A549 (cell line): ENCODE measurements at regions not wholly inside any gene's neighbourhood (a gene's known extent, or its start where the extent isn't known, plus 50 kb on each side); places are given as distances from the start of the nearest gene placed in this dataset.

Source experiments
- ATAC-seq, 2 experiments: fragments of 200-7000 bp in 1 of 2; fragments of >200 bp in 1 of 2; cut with Nextera tagmentation in 1 of 2; cut with Tn5 transposase in 1 of 2; 3 replicates each; pipeline versions ENCODE4 v1.8.0 to v1.9.1; 2018 to 2020; ENCODE audit warnings: mild to moderate bottlenecking in 1 of 2, moderate library complexity in 1 of 2
- CTCF ChIA-PET: fragments of 300-600 bp; sonication (Branson Sonifier 250); formaldehyde crosslinking; extraction: SDS; loops from one replicate; lab custom pipeline; 2021; ENCODE audit warnings: antibody characterized with exemption, inconsistent platforms; lab: Yijun Ruan, JAX
- POLR2A ChIA-PET: fragments of 350-600 bp; formaldehyde crosslinking; extraction: SDS; loops from one replicate; lab custom pipeline; 2021; ENCODE audit warnings: antibody characterized with exemption, inconsistent platforms; lab: Yijun Ruan, JAX
- DNase-seq, 2 experiments: peaks; one replicate each; pipeline versions ENCODE4 v3.0.0 to v3.0.0-alpha.2; 2011 to 2016; ENCODE audit warnings: low read depth in 1 of 2, low spot score in 1 of 2
- FAIRE-seq: peaks from 2 replicates; lab custom pipeline; 2011; peaks lifted over from hg19 to GRCh38; lab: Jason Lieb, UNC
- H3K27ac ChIP-seq, 2 experiments: fragments of >200 bp; sonication (Bioruptor Twin); formaldehyde crosslinking; 3 replicates each; pipeline ENCODE4 v1.5.1; 2016 to 2017
- H3K4me1 ChIP-seq: fragments of >200 bp; sonication (Bioruptor Twin); formaldehyde crosslinking; 3 replicates; pipeline ENCODE4 v1.6.1; 2016
- H3K4me2 ChIP-seq: fragments of >200 bp; sonication (Bioruptor Twin); formaldehyde crosslinking; 3 replicates; pipeline ENCODE4 v1.6.1; 2016
- H3K4me3 ChIP-seq: fragments of >200 bp; sonication (Bioruptor Twin); formaldehyde crosslinking; 3 replicates; pipeline ENCODE4 v1.5.1; 2016
- H3K9me3 ChIP-seq: fragments of >200 bp; sonication (Bioruptor Twin); formaldehyde crosslinking; 3 replicates; pipeline ENCODE4 v1.6.1; 2016
- ATOH8 ChIP-seq: fragments of 250-450 bp; sonication (Bioruptor Pico); IDR thresholded peaks from 2 replicates; pipeline ENCODE4 v1.5.0; 2020; ENCODE audit warnings: low read depth, mild to moderate bottlenecking, moderate library complexity
- BCL3 ChIP-seq: fragments of >200 bp; sonication (Bioruptor Twin); formaldehyde crosslinking; IDR thresholded peaks from 3 replicates; pipeline ENCODE4 v1.6.1; 2016
- CEBPB ChIP-seq, 2 experiments: fragments of >200 bp in 1 of 2; sonication (Bioruptor Twin) in 1 of 2; formaldehyde crosslinking in 1 of 2; IDR thresholded peaks; 2 replicates each; pipeline ENCODE4 v1.6.1; 2012 to 2016
- CHD2 ChIP-seq: fragments of 150-350 bp; IDR thresholded peaks from 2 replicates; pipeline ENCODE4 v1.6.1; 2014; ENCODE audit warnings: low read length; ENCODE audit not compliant: partially characterized antibody
- CTCF ChIP-seq: fragments of >200 bp; sonication (Bioruptor Twin); formaldehyde crosslinking; IDR thresholded peaks from 3 replicates; pipeline ENCODE4 v1.5.1; 2016
- FOSB ChIP-seq: fragments of 250-450 bp; sonication (Bioruptor Pico); IDR thresholded peaks from 2 replicates; pipeline ENCODE4 v1.5.0; 2020; ENCODE audit warnings: mild to moderate bottlenecking, moderate library complexity
- FOSL2 ChIP-seq, 2 experiments: fragments of 450-650 bp in 1 of 2; fragments of >200 bp in 1 of 2; sonication (Bioruptor Twin) in 1 of 2; formaldehyde crosslinking; IDR thresholded peaks; 2 replicates each; pipeline versions ENCODE4 v1.5.0 to v1.6.1; 2016 to 2020; ENCODE audit warnings: mild to moderate bottlenecking in 1 of 2, moderate library complexity in 1 of 2
- FOXS1 ChIP-seq: fragments of 250-450 bp; sonication (Bioruptor Pico); IDR thresholded peaks from 2 replicates; pipeline ENCODE4 v1.5.0; 2020; ENCODE audit warnings: mild to moderate bottlenecking, moderate library complexity
- HEYL ChIP-seq: fragments of 250-450 bp; sonication (Bioruptor Pico); IDR thresholded peaks from 2 replicates; pipeline ENCODE4 v1.8.0; 2021; ENCODE audit warnings: mild to moderate bottlenecking, moderate library complexity
- HOXA7 ChIP-seq: fragments of 250-450 bp; sonication (Bioruptor Pico); IDR thresholded peaks from 2 replicates; pipeline ENCODE4 v1.5.0; 2020; ENCODE audit warnings: mild to moderate bottlenecking, moderate library complexity
- HOXB5 ChIP-seq: fragments of 250-450 bp; sonication (Bioruptor Pico); IDR thresholded peaks from 2 replicates; pipeline ENCODE4 v1.5.0; 2020; ENCODE audit warnings: mild to moderate bottlenecking, moderate library complexity
- JUNB ChIP-seq: fragments of >200 bp; sonication (Bioruptor Twin); formaldehyde crosslinking; IDR thresholded peaks from 2 replicates; pipeline ENCODE4 v1.6.1; 2016
- KDM1A ChIP-seq: fragments of 200-600 bp; sonication (generic); IDR thresholded peaks from 2 replicates; pipeline ENCODE4 v1.6.1; 2016; ENCODE audit warnings: low read depth, mild to moderate bottlenecking
- KDM5A ChIP-seq: fragments of 200-600 bp; sonication (generic); IDR thresholded peaks from 2 replicates; pipeline ENCODE4 v1.6.1; 2016; ENCODE audit warnings: antibody characterized with exemption, mild to moderate bottlenecking
- MYC ChIP-seq: IDR thresholded peaks from 2 replicates; pipeline ENCODE4 v1.6.1; 2012; ENCODE audit warnings: mild to moderate bottlenecking, inconsistent platforms, low read length, improper control_type of control experiment, borderline replicate concordance
- PBX3 ChIP-seq: IDR thresholded peaks from 2 replicates; pipeline ENCODE4 v1.6.1; 2012
- POLR2AphosphoS2 ChIP-seq: conservative IDR thresholded peaks from 2 replicates; pipeline ENCODE4 v1.6.1; 2012; ENCODE audit warnings: low read length, improper control_type of control experiment, inconsistent platforms
- RAD21 ChIP-seq, 2 experiments: fragments of >200 bp in 1 of 2; sonication (Bioruptor Twin) in 1 of 2; formaldehyde crosslinking in 1 of 2; IDR thresholded peaks in 1 of 2; conservative IDR thresholded peaks in 1 of 2; 2 replicates in 1 of 2; 3 replicates in 1 of 2; pipeline ENCODE4 v1.6.1; 2012 to 2018; ENCODE audit warnings: inconsistent platforms in 1 of 2
- RCOR1 ChIP-seq: fragments of 150-350 bp; IDR thresholded peaks from 2 replicates; pipeline ENCODE4 v1.6.1; 2014; ENCODE audit warnings: antibody characterized with exemption, low read length, low read depth
- RFX5 ChIP-seq: fragments of 450-650 bp; IDR thresholded peaks from 2 replicates; pipeline ENCODE4 v1.7.1; 2014; ENCODE audit warnings: antibody characterized with exemption, mild to moderate bottlenecking, moderate library complexity
- RNF2 ChIP-seq: fragments of 200-600 bp; sonication (generic); IDR thresholded peaks from 2 replicates; pipeline ENCODE4 v1.6.1; 2016; ENCODE audit warnings: low read depth, mild to moderate bottlenecking, antibody characterized with exemption, moderate library complexity, borderline replicate concordance
- SREBF2 ChIP-seq: fragments of 450-650 bp; IDR thresholded peaks from 2 replicates; pipeline ENCODE4 v1.6.1; 2014; ENCODE audit warnings: mild to moderate bottlenecking, moderate library complexity
- ZC3H11A ChIP-seq: fragments of 450-650 bp; IDR thresholded peaks from 2 replicates; pipeline ENCODE4 v1.6.1; 2014; ENCODE audit warnings: antibody characterized with exemption, mild to moderate bottlenecking
- ZFP36 ChIP-seq: fragments of 450-650 bp; IDR thresholded peaks from 2 replicates; pipeline ENCODE4 v1.6.1; 2014; ENCODE audit warnings: borderline replicate concordance; ENCODE audit not compliant: partially characterized antibody
- WGBS: methylation state at CpG from one replicate; pipeline ENCODE4 v1.1.6; 2017; ENCODE audit errors: missing lambda C conversion rate; 5-methylcytosine and 5-hydroxymethylcytosine counted together

GRCh38 chr3:34066328-34066727 is 267.9 kb downstream of the PDCD6IP start:
- CTCF ChIA-PET: no interaction called here
- WGBS: 67% methylated on average over 2 of the region's 2 CpGs

GRCh38 chr3:34066999-34067398 is 268.6 kb downstream of the PDCD6IP start:
- 57% methylated on average over 2 of the region's 2 CpGs for WGBS
- no peak for FAIRE-seq

More at GRCh38 chr3:34066328-34066727, 267.9 kb downstream of the PDCD6IP start:
- POLR2A ChIA-PET: no interaction called here
- TF ChIP-seq HOXA7 (CRISPR knock-in tag) (no peak), MYC (no peak)
- H3K4me1 ChIP-seq: no peaks in the 10 kb centered on the region
- DNase-seq: no peak
- FAIRE-seq: no peak
- H3K4me2 ChIP-seq: no peak overlapping the region
- no peaks in the 10 kb centered on the region for H3K9me3 ChIP-seq
- H3K27ac ChIP-seq: no peak overlapping the region
- no peak overlapping the region for H3K4me3 ChIP-seq
- no peak for ATAC-seq

GRCh38 chr3:34067536-34068051 is 269.2 kb downstream of the PDCD6IP start:
- ChIA-PET POLR2A (no interaction called here), CTCF (interaction anchor here (0.7 kb wide), 1 partner anchor 15 kb away, joined by 3 read pairs; no protein-coding TSS in a partner anchor)
- Histone ChIP-seq H3K27ac (no peak overlapping the region), H3K4me3 (no peak overlapping the region), H3K4me2 (no peak overlapping the region), H3K4me1 (no peaks in the 10 kb centered on the region), H3K9me3 (no peaks in the 10 kb centered on the region)
- no peak for DNase-seq
- ATAC-seq: no peak
- WGBS: 91% methylated on average over 5 of the region's 5 CpGs
- TF ChIP-seq RFX5: no peak
- no peak for TF ChIP-seq HOXB5
- no peak for TF ChIP-seq RAD21 (conservative IDR thresholded peaks at IDR 0.05 in 1 of 2, IDR thresholded peaks at IDR 0.05 in 1 of 2)
- no peak for TF ChIP-seq ZC3H11A
- TF ChIP-seq MYC: no peak
- TF ChIP-seq RNF2: no peak
- no peak for TF ChIP-seq FOSB
- TF ChIP-seq PBX3: no peak
- no peak for TF ChIP-seq SREBF2
- no peak for TF ChIP-seq CHD2
- TF ChIP-seq KDM5A: no peak
- TF ChIP-seq BCL3: no peak
- no peak for TF ChIP-seq ATOH8 (CRISPR knock-in tag)
- no peak for TF ChIP-seq ZFP36
- TF ChIP-seq RCOR1: no peak
- TF ChIP-seq CTCF: no peak
- TF ChIP-seq FOXS1 (CRISPR knock-in tag): no peak
- no peak for FAIRE-seq

More at GRCh38 chr3:34066999-34067398, 268.6 kb downstream of the PDCD6IP start:
- TF ChIP-seq ATOH8 (CRISPR knock-in tag) (no peak), KDM1A (no peak), CEBPB (IDR thresholded peaks at IDR 0.05) (no peak), RAD21 (conservative IDR thresholded peaks at IDR 0.05 in 1 of 2, IDR thresholded peaks at IDR 0.05 in 1 of 2) (no peak), FOSL2 (IDR thresholded peaks at IDR 0.05) (no peak), FOSL2 (CRISPR knock-in tag; IDR thresholded peaks at IDR 0.05) (no peak), JUNB (no peak), HEYL (no peak), MYC (no peak), POLR2AphosphoS2 (no peak), RNF2 (no peak)
- TF ChIP-seq, all 56 proteins: peak for 0
- Histone ChIP-seq H3K4me2 (no peak overlapping the region), H3K27ac (no peak overlapping the region), H3K9me3 (no peaks in the 10 kb centered on the region), H3K4me3 (no peak overlapping the region), H3K4me1 (no peaks in the 10 kb centered on the region)
- ATAC-seq (no peak), DNase-seq (no peak)
- ChIA-PET CTCF (no interaction called here), POLR2A (no interaction called here)
